Fibroblast of lung (primary cell): ENCODE measurements at regions not wholly inside any gene's neighbourhood (a gene's known extent, or its start where the extent isn't known, plus 50 kb on each side); places are given as distances from the start of the nearest gene placed in this dataset.

Experiments used
- CTCF ChIP-seq, 2 donors: IDR thresholded peaks in 1 of 2; conservative IDR thresholded peaks in 1 of 2; 1 replicate in 1 of 2; 2 replicates in 1 of 2; pipeline ENCODE4 v1.5.1; 2011 to 2012; ENCODE audit warnings: low read length in 2 of 2, control low read depth in 1 of 2, inconsistent platforms in 1 of 2, low read depth in 1 of 2, mild to moderate bottlenecking in 1 of 2
- EZH2 ChIP-seq: IDR thresholded peaks from 2 replicates; pipeline ENCODE4 v1.5.1; 2012; ENCODE audit warnings: low read length, control low read depth, mild to moderate bottlenecking; ENCODE audit errors: missing control alignments

DNA sequence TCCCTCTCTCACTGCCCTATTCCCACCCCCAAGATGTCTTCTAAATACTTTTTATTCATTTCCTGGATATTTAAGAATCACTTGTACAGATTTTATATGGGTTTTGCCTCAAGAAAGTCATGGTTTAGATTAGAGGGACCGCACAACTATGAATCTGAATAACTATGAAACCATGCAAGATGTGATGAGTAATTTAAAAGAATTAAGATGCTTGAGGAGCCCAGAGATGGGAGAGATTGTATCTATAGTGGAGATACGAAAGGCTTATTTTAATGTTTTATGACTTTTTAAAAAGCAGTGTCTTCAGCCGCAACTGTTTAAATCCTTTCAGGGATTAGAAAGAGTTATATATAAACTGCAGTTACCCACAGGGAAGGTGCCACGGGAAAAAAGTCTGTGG lies 324.1 kb downstream of the LPIN1 start:
- no peak for TF ChIP-seq CTCF (conservative IDR thresholded peaks at IDR 0.05 in 1 of 2, IDR thresholded peaks at IDR 0.05 in 1 of 2; ENCODE audit: low read depth in 1 of 2, low read length in 2 of 2)
- TF ChIP-seq EZH2, result no peak
